ENCODE measurements at regions not wholly inside any gene's neighbourhood (a gene's known extent, or its start where the extent isn't known, plus 50 kb on each side); places are given as distances from the start of the nearest gene placed in this dataset.

DNA sequence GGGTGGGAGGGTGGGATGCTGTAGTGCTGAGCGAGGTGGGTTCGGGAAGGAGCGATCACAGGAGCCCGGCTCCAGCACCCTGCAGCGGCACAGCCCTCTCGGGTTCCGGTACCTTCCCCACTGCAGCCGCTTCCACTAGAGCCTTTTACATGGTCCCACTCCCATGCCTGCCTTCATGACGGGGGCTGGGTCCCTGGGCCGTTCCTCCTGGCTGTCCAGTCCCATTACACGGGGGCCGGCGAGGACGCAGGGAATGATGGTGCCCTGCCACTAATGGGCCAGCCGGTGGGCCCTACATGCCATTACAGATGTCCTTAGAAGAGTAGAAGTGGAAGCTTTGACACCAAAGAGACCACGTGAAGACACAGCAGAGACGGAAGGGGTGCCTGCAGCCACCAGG, 104.6 kb upstream of the PPP1R26 start:
- Histone ChIP-seq H3K36me3 (no peaks in the 10 kb centered on the region), H3K27me3 (peaks cover 0 to 76% (median 4%) of the 10 kb centered on the region in 4 donors), H3K4me1 (no peaks in the 10 kb centered on the region), H3K4me3 (no peak overlapping the region), H3K9me3 (peaks cover 0 to 7% (median 0%) of the 10 kb centered on the region in 4 donors), H3K27ac (replicated peaks in 1 of 4) (no peak overlapping the region)
- WGBS, result 92% methylated on average over 15 of the region's 17 CpGs
- intact Hi-C loops (cut with DNase I), result no loop called here
- no peak for DNase-seq (ENCODE audit: extremely low spot score)
- no peak for TF ChIP-seq POLR2A (IDR thresholded peaks at IDR 0.05; ENCODE audit: low read depth)
- no peak for TF ChIP-seq POLR2AphosphoS5 (IDR thresholded peaks at IDR 0.05)
- no peak for TF ChIP-seq EP300 (IDR thresholded peaks at IDR 0.05)
- TF ChIP-seq CTCF (IDR thresholded peaks at IDR 0.05), result no peak

GRCh38 chr9:135376511-135377265, 102.9 kb upstream of the PPP1R26 start:
- Histone ChIP-seq H3K36me3 (no peaks in the 10 kb centered on the region), H3K9me3 (peaks cover 0 to 7% (median 0%) of the 10 kb centered on the region in 4 donors), H3K4me3 (no peak overlapping the region), H3K4me1 (no peaks in the 10 kb centered on the region), H3K27me3 (peaks cover 0 to 67% (median 4%) of the 10 kb centered on the region in 4 donors), H3K27ac (replicated peaks in 1 of 4) (no peak overlapping the region)
- TF ChIP-seq EP300 (IDR thresholded peaks at IDR 0.05) (no peak), CTCF (IDR thresholded peaks at IDR 0.05) (no peak), POLR2AphosphoS5 (IDR thresholded peaks at IDR 0.05) (no peak), POLR2A (IDR thresholded peaks at IDR 0.05; ENCODE audit: low read depth) (no peak)
- 62% methylated on average over 9 of the region's 22 CpGs for WGBS
- intact Hi-C loops (cut with DNase I), result no loop called here
- DNase-seq (ENCODE audit: extremely low spot score), result no peak

DNA sequence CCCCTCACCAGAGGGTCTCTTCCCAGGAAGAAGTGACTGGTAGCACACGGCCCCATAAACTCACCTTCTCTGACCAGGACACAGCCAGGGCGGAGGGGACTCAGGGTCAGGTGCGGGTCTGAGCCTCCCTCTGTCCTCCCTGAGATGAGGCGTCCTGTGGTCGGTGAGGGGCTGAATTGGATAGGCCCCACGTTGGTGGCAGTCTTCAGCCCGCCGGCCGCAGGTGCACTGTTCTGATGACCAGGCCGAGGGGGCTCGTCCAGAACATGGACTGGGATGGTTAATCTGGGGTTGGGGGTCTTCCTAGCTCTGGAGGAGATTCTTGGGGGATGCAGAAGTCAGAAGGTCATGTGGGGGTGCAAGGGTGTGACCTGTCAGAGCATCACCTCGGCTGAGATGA, 102.2 kb upstream of the PPP1R26 start:
- H3K4me3 ChIP-seq, result no peak overlapping the region
- no peak overlapping the region for H3K27ac ChIP-seq (replicated peaks in 1 of 4)
- H3K9me3 ChIP-seq, result peaks cover 0 to 7% (median 0%) of the 10 kb centered on the region in 4 donors
- WGBS, result no CpG with 5 or more reads among the region's 12 CpGs
- intact Hi-C loops (cut with DNase I), result no loop called here
- peaks cover 0 to 67% (median 3%) of the 10 kb centered on the region in 4 donors for H3K27me3 ChIP-seq
- H3K4me1 ChIP-seq, result no peaks in the 10 kb centered on the region
- no peaks in the 10 kb centered on the region for H3K36me3 ChIP-seq
- no peak for DNase-seq (ENCODE audit: extremely low spot score)
- TF ChIP-seq CTCF (IDR thresholded peaks at IDR 0.05) (no peak), POLR2AphosphoS5 (IDR thresholded peaks at IDR 0.05) (no peak), POLR2A (IDR thresholded peaks at IDR 0.05; ENCODE audit: low read depth) (no peak), EP300 (IDR thresholded peaks at IDR 0.05) (no peak)

GRCh38 chr9:135378751-135379150, 100.8 kb upstream of the PPP1R26 start:
- Histone ChIP-seq H3K36me3 (no peaks in the 10 kb centered on the region), H3K27me3 (peaks cover 0 to 67% (median 1%) of the 10 kb centered on the region in 4 donors), H3K4me1 (no peaks in the 10 kb centered on the region), H3K27ac (replicated peaks in 1 of 4) (no peak overlapping the region), H3K9me3 (peaks cover 0 to 7% (median 0%) of the 10 kb centered on the region in 4 donors), H3K4me3 (no peak overlapping the region)
- WGBS, result 100% methylated on average over 5 of the region's 15 CpGs
- no peak for TF ChIP-seq CTCF (IDR thresholded peaks at IDR 0.05)
- TF ChIP-seq POLR2AphosphoS5 (IDR thresholded peaks at IDR 0.05), result no peak
- TF ChIP-seq EP300 (IDR thresholded peaks at IDR 0.05), result no peak
- no peak for TF ChIP-seq POLR2A (IDR thresholded peaks at IDR 0.05; ENCODE audit: low read depth)
- intact Hi-C loops (cut with DNase I), result no loop called here
- no peak for DNase-seq (ENCODE audit: extremely low spot score)
